Hematopoietic multipotent progenitor cell treated with erythropoietin and hydrocortisone succinate and interleukin-3 and kit ligand, for 17 days (in vitro differentiated cells): ENCODE measurements at regions not wholly inside any gene's neighbourhood (a gene's known extent, or its start where the extent isn't known, plus 50 kb on each side); places are given as distances from the start of the nearest gene placed in this dataset.

Experiments
- DNase-seq: peaks from one replicate; pipeline ENCODE4 v3.0.0-alpha.2; 2015; ENCODE audit warnings: low spot score

GRCh38 chr10:53749439-53749838 is 976.9 kb upstream of the MBL2 start:
- no peak for DNase-seq

GRCh38 chr10:53748319-53748718 is 975.7 kb upstream of the MBL2 start:
- no peak for DNase-seq

GRCh38 chr10:53744746-53745145 is 972.2 kb upstream of the MBL2 start:
- DNase-seq: no peak

GRCh38 chr10:53744176-53744575 is 971.6 kb upstream of the MBL2 start:
- DNase-seq: no peak

- DNase-seq: no peak
These were observed 964.5 kb upstream of the MBL2 start for GRCh38 chr10:53737132-53737531.

- no peak for DNase-seq
These were observed 954.3 kb upstream of the MBL2 start for GRCh38 chr10:53726921-53727320.

- DNase-seq: no peak
These were observed 952.0 kb upstream of the MBL2 start for GRCh38 chr10:53724581-53724980.

GRCh38 chr10:53719658-53720057 is 947.1 kb upstream of the MBL2 start:
- no peak for DNase-seq

- DNase-seq: no peak
These were observed 943.6 kb upstream of the MBL2 start for GRCh38 chr10:53716156-53716555.

- DNase-seq: no peak
These were observed 940.8 kb upstream of the MBL2 start for GRCh38 chr10:53713431-53713830.

- DNase-seq: no peak
These were observed 929.9 kb upstream of the MBL2 start for GRCh38 chr10:53702489-53702888.

GRCh38 chr10:53701213-53701612 is 928.6 kb upstream of the MBL2 start:
- no peak for DNase-seq

GRCh38 chr10:53700278-53700677 is 927.7 kb upstream of the MBL2 start:
- DNase-seq: no peak

- DNase-seq: no peak
These were observed 927.1 kb upstream of the MBL2 start for GRCh38 chr10:53699684-53700083.

GRCh38 chr10:53699231-53699630 is 926.6 kb upstream of the MBL2 start:
- DNase-seq: no peak

GRCh38 chr10:53697038-53697437 is 924.5 kb upstream of the MBL2 start:
- no peak for DNase-seq

- DNase-seq: no peak
These were observed 918.1 kb upstream of the MBL2 start for GRCh38 chr10:53690524-53691240.

GRCh38 chr10:53687800-53688199 is 915.2 kb upstream of the MBL2 start:
- DNase-seq: no peak

GRCh38 chr10:53682885-53683284 is 910.3 kb upstream of the MBL2 start:
- no peak for DNase-seq

- DNase-seq: no peak
These were observed 909.9 kb upstream of the MBL2 start for GRCh38 chr10:53682458-53682857.

GRCh38 chr10:53679666-53680065 is 907.1 kb upstream of the MBL2 start:
- no peak for DNase-seq

GRCh38 chr10:53675177-53675576 is 902.6 kb upstream of the MBL2 start:
- no peak for DNase-seq

GRCh38 chr10:53667063-53667462 is 894.5 kb upstream of the MBL2 start:
- DNase-seq: no peak

GRCh38 chr10:53664282-53665019 is 891.9 kb upstream of the MBL2 start:
- DNase-seq: no peak
